ENCODE measurements at regions not wholly inside any gene's neighbourhood (a gene's known extent, or its start where the extent isn't known, plus 50 kb on each side); places are given as distances from the start of the nearest gene placed in this dataset.

GRCh38 chr1:229199261-229200243 lies 71.4 kb upstream of the RAB4A start:
- no peak for TF ChIP-seq SUZ12 (IDR thresholded peaks at IDR 0.05; ENCODE audit: extremely low read depth, insufficient read depth, insufficient read length)
- no peak for TF ChIP-seq YY1 (IDR thresholded peaks at IDR 0.05; ENCODE audit: insufficient read depth, insufficient read length)
- TF ChIP-seq ZNF274 (IDR thresholded peaks at IDR 0.05; ENCODE audit: low read depth, low read length), result no peak
- Histone ChIP-seq H3K9me3 (ENCODE audit: insufficient read depth, low read length) (no peaks in the 10 kb centered on the region), H3K4me3 (ENCODE audit: insufficient read length, low read depth) (no peak overlapping the region), H3K4me1 (ENCODE audit: insufficient read depth, insufficient read length) (peaks cover 3% of the 10 kb centered on the region), H3K36me3 (ENCODE audit: insufficient read depth, insufficient read length, low read length) (no peaks in the 10 kb centered on the region), H3K27me3 (ENCODE audit: insufficient read depth, insufficient read length) (no peaks in the 10 kb centered on the region), H3K9ac (ENCODE audit: insufficient read length, low read depth) (peak overlapping the region; percentile 46)
- DNase-seq (ENCODE audit: low read depth, low spot score), result no peak

DNA sequence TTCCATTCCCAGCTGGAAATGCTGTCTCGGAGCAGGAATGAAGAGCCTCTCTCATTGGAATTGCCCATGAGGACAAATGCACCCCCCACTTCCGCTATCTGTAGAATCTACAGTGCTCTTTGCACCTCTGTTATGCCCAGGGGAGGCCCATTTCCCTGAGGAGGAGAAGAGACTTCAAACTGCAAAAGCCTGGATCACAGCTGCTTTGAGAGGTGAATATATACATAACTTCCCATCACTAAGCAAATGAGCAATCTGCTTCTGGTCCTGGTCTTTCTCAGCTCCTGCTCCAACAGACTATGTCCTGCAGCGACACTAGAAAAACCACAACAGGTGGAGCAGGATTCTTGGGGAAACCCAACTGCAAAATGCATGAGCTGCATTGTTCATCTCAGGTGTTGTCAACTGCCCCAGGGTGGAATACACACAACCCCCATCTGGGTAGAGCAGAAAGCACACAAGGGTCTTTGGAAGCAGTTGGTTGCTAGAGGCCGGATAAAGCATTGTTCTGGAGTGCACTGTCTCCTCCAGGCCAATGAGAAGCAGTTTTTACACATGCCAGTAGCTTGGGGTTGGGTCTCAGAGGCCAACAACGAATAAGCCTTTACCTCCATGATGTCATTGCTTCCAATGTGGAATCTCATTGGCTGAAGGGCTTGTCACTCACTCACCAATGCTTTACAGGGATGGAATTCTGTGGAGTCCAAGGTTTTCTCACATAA lies 67.7 kb upstream of the RAB4A start:
- Histone ChIP-seq H3K9me3 (ENCODE audit: insufficient read depth, low read length) (no peaks in the 10 kb centered on the region), H3K4me1 (ENCODE audit: insufficient read depth, insufficient read length) (peaks cover 3% of the 10 kb centered on the region), H3K4me3 (ENCODE audit: insufficient read length, low read depth) (no peak overlapping the region), H3K27me3 (ENCODE audit: insufficient read depth, insufficient read length) (no peaks in the 10 kb centered on the region), H3K36me3 (ENCODE audit: insufficient read depth, insufficient read length, low read length) (no peaks in the 10 kb centered on the region), H3K9ac (ENCODE audit: insufficient read length, low read depth) (no peak overlapping the region)
- no peak for TF ChIP-seq ZNF274 (IDR thresholded peaks at IDR 0.05; ENCODE audit: low read depth, low read length)
- TF ChIP-seq YY1 (IDR thresholded peaks at IDR 0.05; ENCODE audit: insufficient read depth, insufficient read length), result no peak
- TF ChIP-seq SUZ12 (IDR thresholded peaks at IDR 0.05; ENCODE audit: extremely low read depth, insufficient read depth, insufficient read length), result no peak
- peak; percentile 99 for DNase-seq (ENCODE audit: low read depth, low spot score)

GRCh38 chr1:229203991-229204632 lies 66.8 kb upstream of the RAB4A start:
- Histone ChIP-seq H3K36me3 (ENCODE audit: insufficient read depth, insufficient read length, low read length) (no peaks in the 10 kb centered on the region), H3K27me3 (ENCODE audit: insufficient read depth, insufficient read length) (no peaks in the 10 kb centered on the region), H3K4me3 (ENCODE audit: insufficient read length, low read depth) (no peak overlapping the region), H3K4me1 (ENCODE audit: insufficient read depth, insufficient read length) (peaks cover 3% of the 10 kb centered on the region), H3K9me3 (ENCODE audit: insufficient read depth, low read length) (peaks cover 5% of the 10 kb centered on the region; the same call in 1 of the 2 replicates), H3K9ac (ENCODE audit: insufficient read length, low read depth) (peak overlapping the region; percentile 37)
- no peak for DNase-seq (ENCODE audit: low read depth, low spot score)
- no peak for TF ChIP-seq ZNF274 (IDR thresholded peaks at IDR 0.05; ENCODE audit: low read depth, low read length)
- no peak for TF ChIP-seq SUZ12 (IDR thresholded peaks at IDR 0.05; ENCODE audit: extremely low read depth, insufficient read depth, insufficient read length)
- TF ChIP-seq YY1 (IDR thresholded peaks at IDR 0.05; ENCODE audit: insufficient read depth, insufficient read length), result no peak

- Histone ChIP-seq H3K9ac (ENCODE audit: insufficient read length, low read depth) (peak overlapping the region; percentile 22), H3K4me3 (ENCODE audit: insufficient read length, low read depth) (no peak overlapping the region), H3K27me3 (ENCODE audit: insufficient read depth, insufficient read length) (no peaks in the 10 kb centered on the region), H3K9me3 (ENCODE audit: insufficient read depth, low read length) (peaks cover 5% of the 10 kb centered on the region; the same call in 1 of the 2 replicates), H3K36me3 (ENCODE audit: insufficient read depth, insufficient read length, low read length) (no peaks in the 10 kb centered on the region), H3K4me1 (ENCODE audit: insufficient read depth, insufficient read length) (no peaks in the 10 kb centered on the region)
- TF ChIP-seq SUZ12 (IDR thresholded peaks at IDR 0.05; ENCODE audit: extremely low read depth, insufficient read depth, insufficient read length) (no peak), YY1 (IDR thresholded peaks at IDR 0.05; ENCODE audit: insufficient read depth, insufficient read length) (no peak), ZNF274 (IDR thresholded peaks at IDR 0.05; ENCODE audit: low read depth, low read length) (no peak)
- no peak for DNase-seq (ENCODE audit: low read depth, low spot score)
Observed at GRCh38 chr1:229204921-229205777, 65.8 kb upstream of the RAB4A start.

- Histone ChIP-seq H3K4me1 (ENCODE audit: insufficient read depth, insufficient read length) (no peaks in the 10 kb centered on the region), H3K36me3 (ENCODE audit: insufficient read depth, insufficient read length, low read length) (no peaks in the 10 kb centered on the region), H3K4me3 (ENCODE audit: insufficient read length, low read depth) (no peak overlapping the region), H3K9me3 (ENCODE audit: insufficient read depth, low read length) (peaks cover 5% of the 10 kb centered on the region; the same call in 1 of the 2 replicates), H3K9ac (ENCODE audit: insufficient read length, low read depth) (no peak overlapping the region), H3K27me3 (ENCODE audit: insufficient read depth, insufficient read length) (no peaks in the 10 kb centered on the region)
- no peak for TF ChIP-seq SUZ12 (IDR thresholded peaks at IDR 0.05; ENCODE audit: extremely low read depth, insufficient read depth, insufficient read length)
- no peak for TF ChIP-seq YY1 (IDR thresholded peaks at IDR 0.05; ENCODE audit: insufficient read depth, insufficient read length)
- TF ChIP-seq ZNF274 (IDR thresholded peaks at IDR 0.05; ENCODE audit: low read depth, low read length), result no peak
- DNase-seq (ENCODE audit: low read depth, low spot score), result no peak
Observed at GRCh38 chr1:229205854-229206253, 65.1 kb upstream of the RAB4A start.

DNA sequence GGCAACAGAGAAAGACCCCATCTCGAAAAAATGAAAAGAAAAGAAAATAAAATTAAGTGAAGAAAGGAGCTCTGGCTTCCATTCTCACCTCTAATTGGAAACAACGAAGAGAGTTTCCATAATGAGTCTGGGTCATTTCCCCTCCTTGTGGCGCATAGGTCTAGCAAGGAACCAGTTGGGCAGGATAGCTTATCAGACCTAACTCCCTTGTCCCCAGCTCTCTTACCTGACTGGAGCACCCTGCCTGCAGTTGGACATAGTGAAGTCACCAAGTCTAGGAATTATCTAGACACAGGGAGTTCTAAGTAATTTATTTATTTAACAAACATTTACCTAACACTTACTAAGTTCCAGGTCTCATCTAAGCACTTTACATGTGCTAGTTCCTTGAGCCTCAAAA lies 63.0 kb upstream of the RAB4A start:
- H3K9ac ChIP-seq (ENCODE audit: insufficient read length, low read depth), result no peak overlapping the region
- no peaks in the 10 kb centered on the region for H3K4me1 ChIP-seq (ENCODE audit: insufficient read depth, insufficient read length)
- H3K36me3 ChIP-seq (ENCODE audit: insufficient read depth, insufficient read length, low read length), result no peaks in the 10 kb centered on the region
- no peaks in the 10 kb centered on the region for H3K27me3 ChIP-seq (ENCODE audit: insufficient read depth, insufficient read length)
- peaks cover 5% of the 10 kb centered on the region; the same call in 1 of the 2 replicates for H3K9me3 ChIP-seq (ENCODE audit: insufficient read depth, low read length)
- DNase-seq (ENCODE audit: low read depth, low spot score), result no peak
- no peak overlapping the region for H3K4me3 ChIP-seq (ENCODE audit: insufficient read length, low read depth)
- TF ChIP-seq ZNF274 (IDR thresholded peaks at IDR 0.05; ENCODE audit: low read depth, low read length), result no peak
- no peak for TF ChIP-seq YY1 (IDR thresholded peaks at IDR 0.05; ENCODE audit: insufficient read depth, insufficient read length)
- no peak for TF ChIP-seq SUZ12 (IDR thresholded peaks at IDR 0.05; ENCODE audit: extremely low read depth, insufficient read depth, insufficient read length)

Measured in NT2/D1 (cell line).